Suprapubic skin (tissue), 3 donors: ENCODE measurements at regions not wholly inside any gene's neighbourhood (a gene's known extent, or its start where the extent isn't known, plus 50 kb on each side); places are given as distances from the start of the nearest gene placed in this dataset.

Source experiments
- POLR2A ChIP-seq, 2 donors: fragments of 450-650 bp; IDR thresholded peaks; one replicate each; pipeline ENCODE4 v1.6.1; 2017; ENCODE audit warnings: antibody characterized with exemption in 2 of 2, mild to moderate bottlenecking in 2 of 2, moderate library complexity in 2 of 2
- TF ChIP-seq, protein P1 (sequence below), 2 donors: fragments of 200-600 bp in 1 of 2; fragments of 450-650 bp in 1 of 2; sonication (generic) in 1 of 2; IDR thresholded peaks; one replicate each; pipeline ENCODE4 v1.5.1; 2016 to 2019; ENCODE audit warnings: antibody characterized with exemption in 2 of 2, mild to moderate bottlenecking in 1 of 2, moderate library complexity in 1 of 2

GRCh38 chr18:76754351-76754750 is 68.0 kb upstream of the ZNF236 start:
- TF ChIP-seq POLR2A (IDR thresholded peaks at IDR 0.05): no peak
- TF ChIP-seq, protein P1, sequence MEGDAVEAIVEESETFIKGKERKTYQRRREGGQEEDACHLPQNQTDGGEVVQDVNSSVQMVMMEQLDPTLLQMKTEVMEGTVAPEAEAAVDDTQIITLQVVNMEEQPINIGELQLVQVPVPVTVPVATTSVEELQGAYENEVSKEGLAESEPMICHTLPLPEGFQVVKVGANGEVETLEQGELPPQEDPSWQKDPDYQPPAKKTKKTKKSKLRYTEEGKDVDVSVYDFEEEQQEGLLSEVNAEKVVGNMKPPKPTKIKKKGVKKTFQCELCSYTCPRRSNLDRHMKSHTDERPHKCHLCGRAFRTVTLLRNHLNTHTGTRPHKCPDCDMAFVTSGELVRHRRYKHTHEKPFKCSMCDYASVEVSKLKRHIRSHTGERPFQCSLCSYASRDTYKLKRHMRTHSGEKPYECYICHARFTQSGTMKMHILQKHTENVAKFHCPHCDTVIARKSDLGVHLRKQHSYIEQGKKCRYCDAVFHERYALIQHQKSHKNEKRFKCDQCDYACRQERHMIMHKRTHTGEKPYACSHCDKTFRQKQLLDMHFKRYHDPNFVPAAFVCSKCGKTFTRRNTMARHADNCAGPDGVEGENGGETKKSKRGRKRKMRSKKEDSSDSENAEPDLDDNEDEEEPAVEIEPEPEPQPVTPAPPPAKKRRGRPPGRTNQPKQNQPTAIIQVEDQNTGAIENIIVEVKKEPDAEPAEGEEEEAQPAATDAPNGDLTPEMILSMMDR (IDR thresholded peaks at IDR 0.05): no peak
